ENCODE measurements at regions not wholly inside any gene's neighbourhood (a gene's known extent, or its start where the extent isn't known, plus 50 kb on each side); places are given as distances from the start of the nearest gene placed in this dataset.
"Not testable (repeated sequence)": the region's sequence is repeated elsewhere in the genome, so short reads cannot be mapped to it uniquely, and the experiment has no call there.

- no peak for DNase-seq (ENCODE audit: low spot score)
Measured at GRCh38 chrX:40947276-40947675, 138.0 kb upstream of the USP9X start.

- DNase-seq (ENCODE audit: low spot score), result no peak
Measured at GRCh38 chrX:40949071-40949470, 136.2 kb upstream of the USP9X start.

GRCh38 chrX:40950546-40950945 is 134.7 kb upstream of the USP9X start:
- no peak for DNase-seq (ENCODE audit: low spot score)

GRCh38 chrX:40951407-40951806 is 133.8 kb upstream of the USP9X start:
- not testable (repeated sequence) for DNase-seq (ENCODE audit: low spot score)

- DNase-seq (ENCODE audit: low spot score), result no peak
Measured at GRCh38 chrX:40952855-40953254, 132.4 kb upstream of the USP9X start.

GRCh38 chrX:40953369-40953768 is 131.9 kb upstream of the USP9X start:
- DNase-seq (ENCODE audit: low spot score), result no peak

- DNase-seq (ENCODE audit: low spot score), result no peak
Measured at GRCh38 chrX:40960041-40960440, 125.2 kb upstream of the USP9X start.

GRCh38 chrX:40962793-40963407 is 122.3 kb upstream of the USP9X start:
- no peak for DNase-seq (ENCODE audit: low spot score)

- no peak for DNase-seq (ENCODE audit: low spot score)
Measured at GRCh38 chrX:40964008-40964407, 121.2 kb upstream of the USP9X start.

GRCh38 chrX:40964633-40965586 is 120.3 kb upstream of the USP9X start:
- DNase-seq (ENCODE audit: low spot score), result no peak

- DNase-seq (ENCODE audit: low spot score), result no peak
Measured at GRCh38 chrX:40966213-40966820, 118.9 kb upstream of the USP9X start.

- no peak for DNase-seq (ENCODE audit: low spot score)
Measured at GRCh38 chrX:40968180-40968579, 117.1 kb upstream of the USP9X start.

GRCh38 chrX:40971736-40972135 is 113.5 kb upstream of the USP9X start:
- DNase-seq (ENCODE audit: low spot score), result no peak

- no peak for DNase-seq (ENCODE audit: low spot score)
Measured at GRCh38 chrX:40973619-40974018, 111.6 kb upstream of the USP9X start.

- no peak for DNase-seq (ENCODE audit: low spot score)
Measured at GRCh38 chrX:40975951-40976350, 109.3 kb upstream of the USP9X start.

- no peak for DNase-seq (ENCODE audit: low spot score)
Measured at GRCh38 chrX:40976981-40977380, 108.3 kb upstream of the USP9X start.

- DNase-seq (ENCODE audit: low spot score), result no peak
Measured at GRCh38 chrX:40984962-40985361, 100.3 kb upstream of the USP9X start.

- DNase-seq (ENCODE audit: low spot score), result no peak
Measured at GRCh38 chrX:40987413-40987812, 97.8 kb upstream of the USP9X start.

GRCh38 chrX:40988100-40988499 is 97.1 kb upstream of the USP9X start:
- no peak for DNase-seq (ENCODE audit: low spot score)

GRCh38 chrX:40993395-40993794 is 91.8 kb upstream of the USP9X start:
- not testable (repeated sequence) for DNase-seq (ENCODE audit: low spot score)

GRCh38 chrX:40996886-40997530 is 88.2 kb upstream of the USP9X start:
- peak; percentile 64 for DNase-seq (ENCODE audit: low spot score)

- DNase-seq (ENCODE audit: low spot score), result no peak
Measured at GRCh38 chrX:40998123-40998522, 87.1 kb upstream of the USP9X start.
